HepG2 (cell line): ENCODE measurements at regions not wholly inside any gene's neighbourhood (a gene's known extent, or its start where the extent isn't known, plus 50 kb on each side); places are given as distances from the start of the nearest gene placed in this dataset.

ENCODE experiments used
- AGO2 ChIP-seq: fragments of 200-400 bp; formaldehyde crosslinking; optimal IDR thresholded peaks from 2 replicates; pipeline ENCODE3; 2017; ENCODE audit warnings: mild to moderate bottlenecking, low read depth, low read length, moderate library complexity
- CHD2 ChIP-seq: IDR thresholded peaks from 2 replicates; pipeline ENCODE4 v1.6.1; 2011; ENCODE audit warnings: low read depth, low read length, improper control_type of control experiment
- EHMT2 ChIP-seq: fragments of 200-600 bp; sonication (generic); IDR thresholded peaks from 2 replicates; pipeline ENCODE4 v1.7.0; 2017; ENCODE audit warnings: antibody characterized with exemption, low read depth, low read length, borderline replicate concordance
- ELF1 ChIP-seq: sonication (generic); formaldehyde crosslinking; IDR thresholded peaks from 2 replicates; pipeline ENCODE4 v1.4.0; 2020; ENCODE audit warnings: missing genetic modification reagents
- ETV5 ChIP-seq: IDR thresholded peaks from 2 replicates; pipeline ENCODE4 v1.6.1; 2018; ENCODE audit warnings: missing biosample characterization, missing genetic modification reagents, inconsistent platforms, borderline replicate concordance
- HDAC1 ChIP-seq: sonication (generic); formaldehyde crosslinking; IDR thresholded peaks from 2 replicates; pipeline ENCODE4 v1.5.1; 2020; ENCODE audit warnings: mild to moderate bottlenecking, missing genetic modification reagents
- HDAC6 ChIP-seq: fragments of 200-600 bp; sonication (generic); IDR thresholded peaks from 2 replicates; pipeline ENCODE4 v1.7.0; 2017; ENCODE audit warnings: mild to moderate bottlenecking, antibody characterized with exemption, low read length, low read depth
- HHEX ChIP-seq: IDR thresholded peaks from 2 replicates; pipeline ENCODE4 v1.6.1; 2016; ENCODE audit warnings: control low read depth
- HMG20A ChIP-seq: IDR thresholded peaks from 2 replicates; pipeline ENCODE4 v1.6.1; 2016; ENCODE audit warnings: borderline replicate concordance
- HOXA9 ChIP-seq: sonication (generic); formaldehyde crosslinking; IDR thresholded peaks from 2 replicates; pipeline ENCODE4 v1.8.1; 2022; ENCODE audit warnings: missing genetic modification reagents, mild to moderate bottlenecking, moderate library complexity, borderline replicate concordance
- KDM4B ChIP-seq: sonication (generic); formaldehyde crosslinking; IDR thresholded peaks from 2 replicates; pipeline ENCODE4 v1.4.0; 2020; ENCODE audit warnings: missing genetic modification reagents
- NCOA1 ChIP-seq: sonication (generic); formaldehyde crosslinking; IDR thresholded peaks from 2 replicates; pipeline ENCODE4 v1.9.0; 2021; ENCODE audit warnings: missing genetic modification reagents
- PHF21A ChIP-seq: sonication (generic); formaldehyde crosslinking; IDR thresholded peaks from 2 replicates; pipeline ENCODE4 v1.5.0; 2020; ENCODE audit warnings: mild to moderate bottlenecking, missing genetic modification reagents
- PHF5A ChIP-seq: IDR thresholded peaks from one replicate; pipeline ENCODE4 v1.6.1; 2018; ENCODE audit warnings: low read depth, missing genetic modification reagents; ENCODE audit not compliant: unreplicated experiment
- RFX1 ChIP-seq: fragments of 450-650 bp; IDR thresholded peaks from 2 replicates; pipeline ENCODE4 v1.6.1; 2017
- RFX5 ChIP-seq: IDR thresholded peaks from 2 replicates; pipeline ENCODE4 v1.6.1; 2011; ENCODE audit warnings: low read depth, low read length, improper control_type of control experiment
- SALL1 ChIP-seq: sonication (generic); formaldehyde crosslinking; IDR thresholded peaks from 2 replicates; pipeline ENCODE4 v1.8.0; 2022; ENCODE audit warnings: mild to moderate bottlenecking, missing genetic modification reagents
- SOX13 ChIP-seq, 3 experiments: fragments of 450-650 bp in 1 of 3; sonication (generic) in 1 of 3; formaldehyde crosslinking in 1 of 3; IDR thresholded peaks in 2 of 3; conservative IDR thresholded peaks in 1 of 3; 2 replicates each; pipeline versions ENCODE4 v1.5.0 to v1.6.1; 2016 to 2020; ENCODE audit warnings: antibody characterized with exemption in 1 of 3, mild to moderate bottlenecking in 1 of 3, missing compliant biosample characterization in 1 of 3, missing genetic modification reagents in 1 of 3, moderate library complexity in 1 of 3
- SOX5 ChIP-seq: IDR thresholded peaks from 2 replicates; pipeline ENCODE4 v1.6.1; 2016; ENCODE audit warnings: borderline replicate concordance
- SRF ChIP-seq: IDR thresholded peaks from 2 replicates; pipeline ENCODE4 v1.6.1; 2011; ENCODE audit warnings: mild to moderate bottlenecking, low read depth, low read length, moderate library complexity
- TEAD3 ChIP-seq: optimal IDR thresholded peaks from 2 replicates; pipeline ENCODE3; 2016; ENCODE audit warnings: borderline replicate concordance
- ZFP62 ChIP-seq: sonication (generic); formaldehyde crosslinking; IDR thresholded peaks from 2 replicates; pipeline ENCODE4 v1.4.0; 2020; ENCODE audit warnings: missing genetic modification reagents
- ZNF331 ChIP-seq: sonication (generic); formaldehyde crosslinking; IDR thresholded peaks from 2 replicates; pipeline ENCODE4 v1.4.0; 2020; ENCODE audit warnings: missing genetic modification reagents
- ZNF547 ChIP-seq: sonication (generic); formaldehyde crosslinking; IDR thresholded peaks from 2 replicates; pipeline ENCODE4 v1.5.1; 2020; ENCODE audit warnings: mild to moderate bottlenecking, missing genetic modification reagents
- ZNF570 ChIP-seq: sonication (generic); formaldehyde crosslinking; IDR thresholded peaks from 2 replicates; pipeline ENCODE4 v1.4.0; 2020; ENCODE audit warnings: mild to moderate bottlenecking, missing genetic modification reagents, borderline replicate concordance
- TF ChIP-seq, protein P1 (sequence below): sonication (generic); formaldehyde crosslinking; IDR thresholded peaks from 2 replicates; pipeline ENCODE4 v1.9.0; 2022; ENCODE audit warnings: low read depth, missing genetic modification reagents
- TF ChIP-seq, protein P2 (sequence below): sonication (generic); formaldehyde crosslinking; IDR thresholded peaks from 2 replicates; pipeline ENCODE4 v1.5.0; 2020; ENCODE audit warnings: mild to moderate bottlenecking, missing genetic modification reagents
- TF ChIP-seq, protein P3 (sequence below): sonication (generic); formaldehyde crosslinking; IDR thresholded peaks from 2 replicates; pipeline ENCODE4 v1.8.1; 2023; ENCODE audit warnings: mild to moderate bottlenecking, missing genetic modification reagents

DNA sequence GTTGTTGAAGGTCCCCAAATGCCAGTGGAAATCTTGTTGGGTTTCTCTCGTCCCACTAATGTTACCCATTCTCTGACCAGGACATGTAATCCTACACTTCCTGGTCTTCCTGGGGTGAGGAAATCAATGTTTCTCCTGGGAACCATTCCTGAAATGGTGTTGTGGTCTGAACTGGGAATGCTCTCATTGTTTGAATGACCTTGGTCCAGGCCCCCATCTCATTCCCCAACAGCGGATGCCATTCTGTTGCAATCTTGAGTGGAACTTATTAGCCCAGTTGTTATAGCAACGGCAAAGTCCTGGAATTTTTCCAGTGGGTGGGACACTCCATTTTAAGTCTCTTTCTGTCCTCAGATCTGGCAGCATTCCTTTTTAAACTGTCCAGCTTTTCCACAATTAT is 265.9 kb downstream of the RPS4Y2 start (continued):
- TF ChIP-seq, protein P1, sequence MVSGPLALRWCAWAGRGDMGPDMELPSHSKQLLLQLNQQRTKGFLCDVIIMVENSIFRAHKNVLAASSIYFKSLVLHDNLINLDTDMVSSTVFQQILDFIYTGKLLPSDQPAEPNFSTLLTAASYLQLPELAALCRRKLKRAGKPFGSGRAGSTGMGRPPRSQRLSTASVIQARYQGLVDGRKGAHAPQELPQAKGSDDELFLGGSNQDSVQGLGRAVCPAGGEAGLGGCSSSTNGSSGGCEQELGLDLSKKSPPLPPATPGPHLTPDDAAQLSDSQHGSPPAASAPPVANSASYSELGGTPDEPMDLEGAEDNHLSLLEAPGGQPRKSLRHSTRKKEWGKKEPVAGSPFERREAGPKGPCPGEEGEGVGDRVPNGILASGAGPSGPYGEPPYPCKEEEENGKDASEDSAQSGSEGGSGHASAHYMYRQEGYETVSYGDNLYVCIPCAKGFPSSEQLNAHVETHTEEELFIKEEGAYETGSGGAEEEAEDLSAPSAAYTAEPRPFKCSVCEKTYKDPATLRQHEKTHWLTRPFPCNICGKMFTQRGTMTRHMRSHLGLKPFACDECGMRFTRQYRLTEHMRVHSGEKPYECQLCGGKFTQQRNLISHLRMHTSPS, result no peak
- TF ChIP-seq TEAD3 (CRISPR knock-in tag) (peak; percentile 75), CHD2 (no peak), ZNF547 (CRISPR knock-in tag) (no peak), AGO2 (no peak), ZFP62 (CRISPR knock-in tag) (no peak), ELF1 (CRISPR knock-in tag) (peak; percentile 60), HOXA9 (CRISPR knock-in tag) (no peak), ETV5 (CRISPR knock-in tag) (peak; percentile 15; the same call in 1 of the 2 replicates), SALL1 (CRISPR knock-in tag) (peak; percentile 25; the same call in 1 of the 2 replicates), ZNF331 (CRISPR knock-in tag) (peak; percentile 43; the same call in 1 of the 2 replicates), KDM4B (CRISPR knock-in tag) (no peak), EHMT2 (no peak), ZNF570 (CRISPR knock-in tag) (no peak), NCOA1 (CRISPR knock-in tag) (no peak), HMG20A (CRISPR knock-in tag) (peak; percentile 50; the same call in 1 of the 2 replicates), HHEX (CRISPR knock-in tag) (no peak), SOX5 (peak; percentile 85), SRF (0 out of 2 replicates have a peak, but pooled peaks have one; percentile 45), PHF21A (CRISPR knock-in tag) (0 out of 2 replicates have a peak, but pooled peaks have one; percentile 29), RFX5 (no peak), HDAC1 (CRISPR knock-in tag) (0 out of 2 replicates have a peak, but pooled peaks have one; percentile 24), HDAC6 (no peak), RFX1 (peak; percentile 73), SOX13 (IDR thresholded peaks at IDR 0.05) (0 out of 2 replicates have a peak, but pooled peaks have one; percentile 37), SOX13 (CRISPR knock-in tag; conservative IDR thresholded peaks at IDR 0.05 in 1 of 2, IDR thresholded peaks at IDR 0.05 in 1 of 2) (peak in 1 of 2 experiments; percentile 90; a peak in 2 of 4 replicates), PHF5A (CRISPR knock-in tag) (no peak)
- TF ChIP-seq, protein P2, sequence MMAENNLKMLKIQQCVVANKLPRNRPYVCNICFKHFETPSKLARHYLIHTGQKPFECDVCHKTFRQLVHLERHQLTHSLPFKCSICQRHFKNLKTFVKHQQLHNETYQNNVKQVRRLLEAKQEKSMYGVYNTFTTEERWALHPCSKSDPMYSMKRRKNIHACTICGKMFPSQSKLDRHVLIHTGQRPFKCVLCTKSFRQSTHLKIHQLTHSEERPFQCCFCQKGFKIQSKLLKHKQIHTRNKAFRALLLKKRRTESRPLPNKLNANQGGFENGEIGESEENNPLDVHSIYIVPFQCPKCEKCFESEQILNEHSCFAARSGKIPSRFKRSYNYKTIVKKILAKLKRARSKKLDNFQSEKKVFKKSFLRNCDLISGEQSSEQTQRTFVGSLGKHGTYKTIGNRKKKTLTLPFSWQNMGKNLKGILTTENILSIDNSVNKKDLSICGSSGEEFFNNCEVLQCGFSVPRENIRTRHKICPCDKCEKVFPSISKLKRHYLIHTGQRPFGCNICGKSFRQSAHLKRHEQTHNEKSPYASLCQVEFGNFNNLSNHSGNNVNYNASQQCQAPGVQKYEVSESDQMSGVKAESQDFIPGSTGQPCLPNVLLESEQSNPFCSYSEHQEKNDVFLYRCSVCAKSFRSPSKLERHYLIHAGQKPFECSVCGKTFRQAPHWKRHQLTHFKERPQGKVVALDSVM, result no peak
- TF ChIP-seq, protein P3, sequence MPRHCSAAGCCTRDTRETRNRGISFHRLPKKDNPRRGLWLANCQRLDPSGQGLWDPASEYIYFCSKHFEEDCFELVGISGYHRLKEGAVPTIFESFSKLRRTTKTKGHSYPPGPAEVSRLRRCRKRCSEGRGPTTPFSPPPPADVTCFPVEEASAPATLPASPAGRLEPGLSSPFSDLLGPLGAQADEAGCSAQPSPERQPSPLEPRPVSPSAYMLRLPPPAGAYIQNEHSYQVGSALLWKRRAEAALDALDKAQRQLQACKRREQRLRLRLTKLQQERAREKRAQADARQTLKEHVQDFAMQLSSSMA (CRISPR knock-in tag), result no peak
